DOHH2 (cell line): ENCODE measurements at regions not wholly inside any gene's neighbourhood (a gene's known extent, or its start where the extent isn't known, plus 50 kb on each side); places are given as distances from the start of the nearest gene placed in this dataset.
"Not testable (repeated sequence)": the region's sequence is repeated elsewhere in the genome, so short reads cannot be mapped to it uniquely, and the experiment has no call there.

ENCODE experiments used
- CTCF ChIP-seq: fragments of 200-600 bp; sonication (generic); IDR thresholded peaks from one replicate; pipeline ENCODE4 v1.5.1; 2014; ENCODE audit warnings: antibody characterized with exemption, mild to moderate bottlenecking, low read depth, low read length; ENCODE audit not compliant: poor library complexity, severe bottlenecking
- EZH2phosphoT487 ChIP-seq: fragments of 200-600 bp; sonication (generic); IDR thresholded peaks from 2 replicates; pipeline ENCODE4 v1.6.1; 2017; ENCODE audit warnings: borderline replicate concordance, mild to moderate bottlenecking, antibody characterized with exemption, low read length, moderate library complexity, mixed read lengths

DNA sequence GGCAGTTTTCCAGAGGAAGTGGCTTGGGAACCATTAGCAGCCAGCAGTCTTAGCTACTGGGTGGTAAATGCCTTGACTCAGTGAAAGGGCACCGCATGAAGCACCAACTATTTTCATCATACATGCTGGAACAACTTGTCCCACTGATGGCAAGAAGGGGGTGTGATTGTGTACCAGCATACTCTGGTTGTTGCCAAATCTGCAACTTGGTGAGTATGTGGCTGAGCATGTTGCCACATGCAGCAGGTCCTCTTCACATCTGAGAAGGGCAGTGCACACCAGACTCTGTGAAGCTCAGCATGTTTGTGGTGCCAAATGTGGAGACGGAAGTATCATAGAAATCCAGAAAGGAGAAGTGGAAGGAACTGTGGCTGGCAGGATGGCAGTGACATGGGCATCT is 122.1 kb downstream of the CCNG2 start:
- TF ChIP-seq CTCF, EZH2phosphoT487: not testable (repeated sequence)
